Fibroblast of lung (primary cell): ENCODE measurements at regions not wholly inside any gene's neighbourhood (a gene's known extent, or its start where the extent isn't known, plus 50 kb on each side); places are given as distances from the start of the nearest gene placed in this dataset.

Experiments used
- DNase-seq, 2 donors: peaks; one replicate each; pipeline versions ENCODE4 v3.0.0 to v3.0.0-alpha.2; 2010; ENCODE audit warnings: low read depth in 2 of 2
- H2AFZ ChIP-seq: 2 replicates; pipeline ENCODE4 v1.5.1; 2012; ENCODE audit warnings: low read length, control low read depth, inconsistent platforms
- H3K27ac ChIP-seq: 2 replicates; pipeline ENCODE4 v1.5.1; 2011; ENCODE audit warnings: low read length, control low read depth; ENCODE audit not compliant: insufficient read depth
- H3K27me3 ChIP-seq: 2 replicates; pipeline ENCODE4 v1.5.1; 2011; ENCODE audit warnings: mild to moderate bottlenecking, low read length; ENCODE audit not compliant: control insufficient read depth, insufficient read depth
- H3K36me3 ChIP-seq: 2 replicates; pipeline ENCODE4 v1.5.1; 2011; ENCODE audit warnings: low read length; ENCODE audit not compliant: control insufficient read depth, insufficient read depth
- H3K4me1 ChIP-seq: 2 replicates; pipeline ENCODE4 v1.5.1; 2011; ENCODE audit warnings: low read length; ENCODE audit not compliant: control insufficient read depth, insufficient read depth; ENCODE audit errors: extremely low read depth
- H3K4me2 ChIP-seq: 2 replicates; pipeline ENCODE4 v1.5.1; 2011; ENCODE audit warnings: low read length, control low read depth; ENCODE audit not compliant: insufficient read depth; ENCODE audit errors: extremely low read depth
- H3K4me3 ChIP-seq, 4 experiments: fragments of 200-600 bp in 1 of 4; sonication (generic) in 1 of 4; replicated peaks in 1 of 4; 2 replicates each; pipeline ENCODE4 v1.5.1; 2011 to 2016; ENCODE audit warnings: low read length in 4 of 4, low read depth in 3 of 4, mild to moderate bottlenecking in 3 of 4, control low read depth in 2 of 4, inconsistent platforms in 1 of 4, mixed read lengths in 1 of 4; ENCODE audit not compliant: insufficient read depth in 1 of 4; ENCODE audit errors: control extremely low read depth in 1 of 4
- H3K79me2 ChIP-seq: 2 replicates; pipeline ENCODE4 v1.5.1; 2012; ENCODE audit warnings: mild to moderate bottlenecking, low read length, inconsistent platforms; ENCODE audit not compliant: control insufficient read depth, insufficient read depth
- H3K9ac ChIP-seq: 2 replicates; pipeline ENCODE4 v1.5.1; 2011; ENCODE audit warnings: mild to moderate bottlenecking, low read length, control low read depth; ENCODE audit not compliant: insufficient read depth
- H3K9me3 ChIP-seq: 2 replicates; pipeline ENCODE4 v1.5.1; 2012; ENCODE audit warnings: low read depth, low read length; ENCODE audit not compliant: control insufficient read depth, insufficient read depth
- H4K20me1 ChIP-seq: 2 replicates; pipeline ENCODE4 v1.5.1; 2011; ENCODE audit warnings: low read length; ENCODE audit not compliant: control insufficient read depth, insufficient read depth; ENCODE audit errors: extremely low read depth
- EZH2 ChIP-seq: IDR thresholded peaks from 2 replicates; pipeline ENCODE4 v1.5.1; 2012; ENCODE audit warnings: low read length, control low read depth, mild to moderate bottlenecking; ENCODE audit errors: missing control alignments
- TF ChIP-seq, protein P1 (sequence below), 2 donors: IDR thresholded peaks in 1 of 2; conservative IDR thresholded peaks in 1 of 2; 1 replicate in 1 of 2; 2 replicates in 1 of 2; pipeline ENCODE4 v1.5.1; 2011 to 2012; ENCODE audit warnings: low read length in 2 of 2, control low read depth in 1 of 2, inconsistent platforms in 1 of 2, low read depth in 1 of 2, mild to moderate bottlenecking in 1 of 2

DNA sequence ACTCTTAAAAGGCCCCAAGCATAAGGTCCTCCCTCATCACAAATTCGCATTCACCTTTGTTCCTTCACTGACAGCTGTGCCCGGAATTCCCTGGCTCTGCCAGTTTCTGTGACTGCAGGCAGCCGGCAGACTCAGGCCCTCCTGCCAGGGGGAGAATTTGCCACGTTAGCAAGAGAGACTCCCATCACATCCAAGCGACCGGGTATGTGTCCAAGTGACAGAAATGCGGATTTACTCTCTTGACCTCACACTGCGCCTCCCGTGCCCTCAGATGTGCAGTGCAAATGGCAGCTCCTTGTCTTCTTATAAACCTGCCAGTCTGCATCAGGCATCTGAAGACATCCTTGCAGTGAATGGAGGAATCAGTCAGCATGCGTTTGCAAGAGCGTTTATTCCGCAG lies 187.1 kb upstream of the WWC1 start:
- Histone ChIP-seq H3K4me3 (no peak overlapping the region), H3K9ac (no peak overlapping the region), H3K27ac (no peak overlapping the region), H3K4me1 (no peaks in the 10 kb centered on the region), H2AFZ (no peak overlapping the region), H3K27me3 (no peaks in the 10 kb centered on the region), H3K9me3 (no peaks in the 10 kb centered on the region), H4K20me1 (no peaks in the 10 kb centered on the region), H3K36me3 (no peaks in the 10 kb centered on the region), H3K4me2 (no peak overlapping the region), H3K79me2 (no peaks in the 10 kb centered on the region)
- no peak for TF ChIP-seq EZH2
- TF ChIP-seq, protein P1, sequence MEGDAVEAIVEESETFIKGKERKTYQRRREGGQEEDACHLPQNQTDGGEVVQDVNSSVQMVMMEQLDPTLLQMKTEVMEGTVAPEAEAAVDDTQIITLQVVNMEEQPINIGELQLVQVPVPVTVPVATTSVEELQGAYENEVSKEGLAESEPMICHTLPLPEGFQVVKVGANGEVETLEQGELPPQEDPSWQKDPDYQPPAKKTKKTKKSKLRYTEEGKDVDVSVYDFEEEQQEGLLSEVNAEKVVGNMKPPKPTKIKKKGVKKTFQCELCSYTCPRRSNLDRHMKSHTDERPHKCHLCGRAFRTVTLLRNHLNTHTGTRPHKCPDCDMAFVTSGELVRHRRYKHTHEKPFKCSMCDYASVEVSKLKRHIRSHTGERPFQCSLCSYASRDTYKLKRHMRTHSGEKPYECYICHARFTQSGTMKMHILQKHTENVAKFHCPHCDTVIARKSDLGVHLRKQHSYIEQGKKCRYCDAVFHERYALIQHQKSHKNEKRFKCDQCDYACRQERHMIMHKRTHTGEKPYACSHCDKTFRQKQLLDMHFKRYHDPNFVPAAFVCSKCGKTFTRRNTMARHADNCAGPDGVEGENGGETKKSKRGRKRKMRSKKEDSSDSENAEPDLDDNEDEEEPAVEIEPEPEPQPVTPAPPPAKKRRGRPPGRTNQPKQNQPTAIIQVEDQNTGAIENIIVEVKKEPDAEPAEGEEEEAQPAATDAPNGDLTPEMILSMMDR (conservative IDR thresholded peaks at IDR 0.05 in 1 of 2, IDR thresholded peaks at IDR 0.05 in 1 of 2; ENCODE audit: low read depth in 1 of 2, low read length in 2 of 2) = no peak
- DNase-seq = no peak

DNA sequence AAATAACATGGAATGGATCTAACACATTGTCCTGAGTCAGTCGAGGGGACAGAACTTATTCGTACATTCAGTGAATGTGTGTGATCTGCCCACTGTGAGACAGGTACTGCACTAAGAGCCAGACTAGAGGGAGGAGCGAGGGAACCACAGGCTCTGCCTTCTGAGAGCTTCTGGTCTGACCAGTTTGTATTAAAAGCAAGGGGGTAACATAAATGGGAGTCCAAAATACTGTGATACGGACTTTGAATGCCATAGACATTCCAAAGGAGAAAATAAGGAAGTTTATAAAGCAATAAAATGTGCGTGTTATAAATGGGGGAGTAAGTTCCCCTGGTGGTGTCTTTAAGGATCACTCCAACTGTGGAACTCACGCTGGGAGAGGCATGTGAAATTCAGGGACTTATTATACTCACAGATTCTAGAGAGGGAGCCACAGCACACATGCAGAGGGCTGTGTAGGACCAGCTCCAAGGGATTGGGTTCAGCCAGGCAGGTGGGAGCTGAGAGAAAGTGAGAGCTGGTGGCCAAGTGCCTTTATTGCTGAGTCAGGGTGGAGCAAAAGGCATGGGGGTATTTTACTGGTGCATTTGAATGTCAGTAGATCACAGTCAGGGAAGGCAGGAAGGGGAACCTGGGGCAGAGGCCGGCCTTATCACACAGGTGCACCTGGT lies 186.5 kb upstream of the WWC1 start:
- Histone ChIP-seq H3K4me3 (no peak overlapping the region), H3K9me3 (no peaks in the 10 kb centered on the region), H2AFZ (no peak overlapping the region), H3K4me2 (no peak overlapping the region), H3K9ac (no peak overlapping the region), H3K79me2 (no peaks in the 10 kb centered on the region), H3K4me1 (no peaks in the 10 kb centered on the region), H3K36me3 (no peaks in the 10 kb centered on the region), H4K20me1 (no peaks in the 10 kb centered on the region), H3K27me3 (no peaks in the 10 kb centered on the region), H3K27ac (no peak overlapping the region)
- TF ChIP-seq EZH2 = no peak
- TF ChIP-seq, protein P1 (conservative IDR thresholded peaks at IDR 0.05 in 1 of 2, IDR thresholded peaks at IDR 0.05 in 1 of 2; ENCODE audit: low read depth in 1 of 2, low read length in 2 of 2) = peak in 1 of 2 donors; percentile 9
- DNase-seq = peak in 1 of 2 donors; percentile 33

DNA sequence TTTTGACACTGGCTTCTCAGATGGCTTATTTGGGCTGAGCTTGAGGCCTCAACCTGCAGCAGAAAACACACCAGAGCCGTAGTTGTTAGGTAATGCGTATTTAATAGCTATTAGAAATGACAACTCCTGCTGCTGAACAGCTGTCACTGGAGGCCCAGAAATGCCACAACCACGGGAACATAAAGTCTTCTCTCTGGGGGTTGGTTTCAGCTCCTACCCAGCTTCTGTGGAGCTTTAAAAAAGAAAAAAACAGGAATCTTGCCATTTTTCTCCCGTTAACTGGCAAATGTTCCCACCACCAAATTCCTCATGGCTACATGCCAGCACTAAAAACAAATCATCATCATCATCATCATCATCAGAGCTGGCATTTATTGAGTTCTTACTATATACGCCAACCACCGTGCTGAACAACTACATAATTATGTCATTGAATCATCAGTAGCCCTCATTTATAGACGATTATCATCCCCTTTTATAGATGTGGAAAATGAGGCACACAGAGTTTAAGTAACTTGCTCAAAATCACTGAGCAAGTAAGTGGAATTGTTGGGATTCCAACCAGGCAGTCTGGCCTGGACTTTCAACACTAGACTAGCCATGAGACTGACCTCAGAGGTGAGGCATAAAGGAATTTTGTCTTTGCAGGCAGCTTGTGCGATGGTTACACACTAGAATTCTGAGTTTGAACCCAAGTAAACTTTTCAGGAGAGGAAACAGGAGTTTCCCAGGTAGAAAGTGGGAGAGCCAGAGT lies 185.3 kb upstream of the WWC1 start:
- Histone ChIP-seq H3K27me3 (no peaks in the 10 kb centered on the region), H3K4me1 (no peaks in the 10 kb centered on the region), H3K36me3 (no peaks in the 10 kb centered on the region), H3K79me2 (no peaks in the 10 kb centered on the region), H2AFZ (no peak overlapping the region), H3K9me3 (no peaks in the 10 kb centered on the region), H3K4me3 (no peak overlapping the region), H4K20me1 (no peaks in the 10 kb centered on the region), H3K4me2 (no peak overlapping the region), H3K27ac (no peak overlapping the region), H3K9ac (no peak overlapping the region)
- TF ChIP-seq, protein P1 (conservative IDR thresholded peaks at IDR 0.05 in 1 of 2, IDR thresholded peaks at IDR 0.05 in 1 of 2; ENCODE audit: low read depth in 1 of 2, low read length in 2 of 2) = no peak
- no peak for TF ChIP-seq EZH2
- peak in 1 of 2 donors; percentile 95 for DNase-seq
